Endothelial cell of umbilical vein (primary cell): ENCODE measurements at regions not wholly inside any gene's neighbourhood (a gene's known extent, or its start where the extent isn't known, plus 50 kb on each side); places are given as distances from the start of the nearest gene placed in this dataset.

Experiments used
- BruUV-seq: library from RNA; stranded (reverse); fragments of 400-500 nt; replicated peaks from 2 replicates; lab custom pipeline; 2021; lab: Mats Ljungman, UMichigan
- CTCF ChIA-PET: fragments of 300-600, 350-600 bp; sonication (Branson Sonifier 250); formaldehyde crosslinking; loops from one replicate; lab custom pipeline; 2021; ENCODE audit warnings: antibody characterized with exemption, inconsistent platforms; lab: Charles Lee
- POLR2A ChIA-PET: fragments of 300-600, 350-600 bp; sonication (Branson Sonifier 250); formaldehyde crosslinking; loops from one replicate; lab custom pipeline; 2021; ENCODE audit warnings: antibody characterized with exemption, inconsistent platforms; lab: Charles Lee
- DNase-seq: peaks from one replicate; pipeline ENCODE4 v3.0.0-alpha.2; 2011; ENCODE audit warnings: low read depth, low spot score
- FAIRE-seq: peaks from 2 replicates; lab custom pipeline; 2011; peaks lifted over from hg19 to GRCh38; lab: Jason Lieb, UNC
- H2AFZ ChIP-seq: 2 replicates; pipeline ENCODE4 v1.6.0; 2012; ENCODE audit warnings: low read depth, low read length, control low read depth, inconsistent platforms
- H3K27ac ChIP-seq: 2 replicates; pipeline ENCODE4 v1.5.1; 2011; ENCODE audit warnings: low read depth, mild to moderate bottlenecking, control low read depth, low read length, moderate library complexity; ENCODE audit not compliant: insufficient read depth
- H3K27me3 ChIP-seq, 2 experiments: 2 replicates each; pipeline versions ENCODE4 v1.6.0 to v1.6.1; 2011; ENCODE audit warnings: low read length in 2 of 2, mixed read lengths in 1 of 2; ENCODE audit not compliant: control insufficient read depth in 2 of 2, insufficient read depth in 2 of 2
- H3K36me3 ChIP-seq, 2 experiments: 2 replicates in 1 of 2; 3 replicates in 1 of 2; pipeline ENCODE4 v1.5.1; 2011; ENCODE audit warnings: low read length in 2 of 2, mild to moderate bottlenecking in 1 of 2, moderate library complexity in 1 of 2; ENCODE audit not compliant: control insufficient read depth in 2 of 2, insufficient read depth in 2 of 2; ENCODE audit errors: extremely low read depth in 1 of 2
- H3K4me1 ChIP-seq: 3 replicates; pipeline ENCODE4 v1.5.1; 2011; ENCODE audit warnings: mild to moderate bottlenecking, low read length; ENCODE audit not compliant: control insufficient read depth, insufficient read depth; ENCODE audit errors: extremely low read depth
- H3K4me2 ChIP-seq: 2 replicates; pipeline ENCODE4 v1.6.1; 2011; ENCODE audit warnings: low read length, control low read depth, mixed read lengths; ENCODE audit not compliant: insufficient read depth
- H3K4me3 ChIP-seq, 3 experiments: fragments of 200-600 bp in 1 of 3; sonication (generic), shearing (Covaris generic) in 1 of 3; replicated peaks in 1 of 3; 2 replicates each; pipeline ENCODE4 v1.5.1; 2011 to 2016; ENCODE audit warnings: control low read depth in 3 of 3, low read length in 3 of 3, mild to moderate bottlenecking in 2 of 3, inconsistent platforms in 1 of 3, low read depth in 1 of 3, moderate library complexity in 1 of 3; ENCODE audit not compliant: insufficient read depth in 1 of 3
- H3K79me2 ChIP-seq: 2 replicates; pipeline ENCODE4 v1.6.0; 2012; ENCODE audit warnings: low read length, inconsistent platforms; ENCODE audit not compliant: control insufficient read depth, insufficient read depth
- H3K9ac ChIP-seq: replicated peaks from 2 replicates; pipeline ENCODE3; 2011; ENCODE audit warnings: low read length, control low read depth; ENCODE audit not compliant: insufficient read depth; ENCODE audit errors: extremely low read depth
- H3K9me1 ChIP-seq: replicated peaks from 3 replicates; pipeline ENCODE4 v1.6.0; 2011; ENCODE audit warnings: mild to moderate bottlenecking, low read length; ENCODE audit not compliant: control insufficient read depth, insufficient read depth; ENCODE audit errors: extremely low read depth
- H3K9me3 ChIP-seq: replicated peaks from 2 replicates; pipeline ENCODE4 v1.5.1; 2012; ENCODE audit warnings: low read length, inconsistent platforms; ENCODE audit not compliant: control insufficient read depth, insufficient read depth
- H4K20me1 ChIP-seq: replicated peaks from 2 replicates; pipeline ENCODE3; 2011; ENCODE audit warnings: mild to moderate bottlenecking, low read length; ENCODE audit not compliant: control insufficient read depth, insufficient read depth; ENCODE audit errors: extremely low read depth
- EZH2 ChIP-seq: IDR thresholded peaks from 2 replicates; pipeline ENCODE4 v1.6.1; 2012; ENCODE audit warnings: borderline replicate concordance, low read depth, mild to moderate bottlenecking, moderate library complexity, low read length, inconsistent platforms; ENCODE audit not compliant: severe bottlenecking
- FOS ChIP-seq: IDR thresholded peaks from 2 replicates; pipeline ENCODE4 v1.6.1; 2011; ENCODE audit warnings: mild to moderate bottlenecking, low read length, moderate library complexity, borderline replicate concordance; ENCODE audit not compliant: insufficient read depth
- GATA2 ChIP-seq: IDR thresholded peaks from 2 replicates; pipeline ENCODE4 v1.7.0; 2011; ENCODE audit warnings: low read depth, mild to moderate bottlenecking, moderate library complexity, mixed read lengths, low read length; ENCODE audit not compliant: insufficient read length, insufficient read depth
- JUN ChIP-seq: IDR thresholded peaks from 2 replicates; pipeline ENCODE4 v1.6.1; 2011; ENCODE audit warnings: borderline replicate concordance, low read depth; ENCODE audit not compliant: insufficient read length, insufficient read depth
- MYC ChIP-seq: IDR thresholded peaks from one replicate; pipeline ENCODE4 v1.6.1; 2011; ENCODE audit warnings: mild to moderate bottlenecking, low read depth, low read length
- POLR2A ChIP-seq: IDR thresholded peaks from 2 replicates; pipeline ENCODE4 v1.6.1; 2012; ENCODE audit warnings: low read depth, mild to moderate bottlenecking, control low read depth, low read length
- POLR2AphosphoS5 ChIP-seq: IDR thresholded peaks from 2 replicates; pipeline ENCODE4 v1.6.1; 2012; ENCODE audit warnings: low read depth, mild to moderate bottlenecking, control low read depth, low read length, moderate library complexity; ENCODE audit not compliant: insufficient read depth
- dilution Hi-C: fragments of 300-500 bp; cut with MboI; formaldehyde crosslinking; loops from one replicate; pipeline ENCODE4 v1.15.0; 2019; ENCODE audit warnings: low sequenced_read_pairs; ENCODE audit not compliant: extremely low pct_ligation_motif_present
- intact Hi-C: fragments of 100-400 bp; cut with micrococcal nuclease; formaldehyde crosslinking; loops from one replicate; pipeline ENCODE4 v1.10.0; 2022
- TF ChIP-seq, protein P1 (sequence below), 2 donors: IDR thresholded peaks; 1 replicate in 1 of 2; 2 replicates in 1 of 2; pipeline ENCODE4 v1.5.1; 2011; ENCODE audit warnings: low read length in 2 of 2, mild to moderate bottlenecking in 2 of 2, moderate library complexity in 2 of 2, control low read depth in 1 of 2, inconsistent platforms in 1 of 2, low read depth in 1 of 2; ENCODE audit not compliant: insufficient read depth in 1 of 2; ENCODE audit errors: extremely low read depth in 1 of 2
- TF ChIP-seq, protein P2 (sequence below): IDR thresholded peaks from 2 replicates; pipeline ENCODE4 v1.6.1; 2011; ENCODE audit not compliant: insufficient read depth, insufficient read length

DNA sequence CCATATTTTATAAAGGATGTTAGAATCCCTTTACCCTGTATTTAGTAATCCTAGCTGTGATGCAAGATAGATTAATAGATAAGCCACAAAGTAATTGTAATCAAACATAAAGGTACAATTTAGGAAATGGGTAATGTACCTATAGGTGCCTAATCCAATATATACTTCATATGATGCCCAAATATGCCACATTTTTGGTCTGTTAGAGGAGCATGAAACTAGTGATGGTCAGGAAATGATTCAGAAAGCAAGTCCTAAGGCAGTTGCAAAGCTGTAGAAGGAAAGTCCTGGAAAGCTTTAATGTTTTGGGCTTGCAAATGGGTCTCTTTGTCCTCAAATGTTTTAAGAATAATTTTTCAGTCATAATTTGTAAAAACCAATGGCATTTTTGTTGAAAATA is 76.6 kb upstream of the PTPRK start:
- no peak overlapping the region for H2AFZ ChIP-seq
- DNase-seq (no peak), FAIRE-seq (no peak)
- ChIA-PET CTCF (interaction anchor here (1.0 to 1.8 kb wide), 2 partner anchors 14 to 17 kb away, joined by 3 to 5 read pairs; no protein-coding TSS in a partner anchor), POLR2A (no interaction called here)
- H3K27me3 ChIP-seq: no peaks in the 10 kb centered on the region
- TF ChIP-seq, protein P1, sequence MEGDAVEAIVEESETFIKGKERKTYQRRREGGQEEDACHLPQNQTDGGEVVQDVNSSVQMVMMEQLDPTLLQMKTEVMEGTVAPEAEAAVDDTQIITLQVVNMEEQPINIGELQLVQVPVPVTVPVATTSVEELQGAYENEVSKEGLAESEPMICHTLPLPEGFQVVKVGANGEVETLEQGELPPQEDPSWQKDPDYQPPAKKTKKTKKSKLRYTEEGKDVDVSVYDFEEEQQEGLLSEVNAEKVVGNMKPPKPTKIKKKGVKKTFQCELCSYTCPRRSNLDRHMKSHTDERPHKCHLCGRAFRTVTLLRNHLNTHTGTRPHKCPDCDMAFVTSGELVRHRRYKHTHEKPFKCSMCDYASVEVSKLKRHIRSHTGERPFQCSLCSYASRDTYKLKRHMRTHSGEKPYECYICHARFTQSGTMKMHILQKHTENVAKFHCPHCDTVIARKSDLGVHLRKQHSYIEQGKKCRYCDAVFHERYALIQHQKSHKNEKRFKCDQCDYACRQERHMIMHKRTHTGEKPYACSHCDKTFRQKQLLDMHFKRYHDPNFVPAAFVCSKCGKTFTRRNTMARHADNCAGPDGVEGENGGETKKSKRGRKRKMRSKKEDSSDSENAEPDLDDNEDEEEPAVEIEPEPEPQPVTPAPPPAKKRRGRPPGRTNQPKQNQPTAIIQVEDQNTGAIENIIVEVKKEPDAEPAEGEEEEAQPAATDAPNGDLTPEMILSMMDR (IDR thresholded peaks at IDR 0.05; ENCODE audit: extremely low read depth in 1 of 2, insufficient read depth in 1 of 2, low read depth in 1 of 2, low read length in 2 of 2): no peak
- no peak for TF ChIP-seq POLR2AphosphoS5
- no peak for TF ChIP-seq FOS
- no peak for TF ChIP-seq POLR2A
- TF ChIP-seq GATA2: no peak
- no peak for TF ChIP-seq JUN
- no peak for TF ChIP-seq MYC
- no peak for TF ChIP-seq EZH2
- TF ChIP-seq, protein P2, sequence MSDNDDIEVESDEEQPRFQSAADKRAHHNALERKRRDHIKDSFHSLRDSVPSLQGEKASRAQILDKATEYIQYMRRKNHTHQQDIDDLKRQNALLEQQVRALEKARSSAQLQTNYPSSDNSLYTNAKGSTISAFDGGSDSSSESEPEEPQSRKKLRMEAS: no peak
- H3K27ac ChIP-seq: no peak overlapping the region
- H3K4me1 ChIP-seq: peaks cover 22% of the 10 kb centered on the region
- H3K9me3 ChIP-seq: no peaks in the 10 kb centered on the region
- no peak overlapping the region for H3K4me2 ChIP-seq
- no peak overlapping the region for H3K4me3 ChIP-seq
- BruUV-seq: no TSS peak
- H3K36me3 ChIP-seq: no peaks in the 10 kb centered on the region
- no peaks in the 10 kb centered on the region for H3K79me2 ChIP-seq
- intact Hi-C loops (no loop called here), dilution Hi-C loops (no loop called here)
- no peaks in the 10 kb centered on the region for H3K9me1 ChIP-seq
- no peaks in the 10 kb centered on the region for H4K20me1 ChIP-seq
- no peak overlapping the region for H3K9ac ChIP-seq
